ENCODE measurements at regions not wholly inside any gene's neighbourhood (a gene's known extent, or its start where the extent isn't known, plus 50 kb on each side); places are given as distances from the start of the nearest gene placed in this dataset.

DNA sequence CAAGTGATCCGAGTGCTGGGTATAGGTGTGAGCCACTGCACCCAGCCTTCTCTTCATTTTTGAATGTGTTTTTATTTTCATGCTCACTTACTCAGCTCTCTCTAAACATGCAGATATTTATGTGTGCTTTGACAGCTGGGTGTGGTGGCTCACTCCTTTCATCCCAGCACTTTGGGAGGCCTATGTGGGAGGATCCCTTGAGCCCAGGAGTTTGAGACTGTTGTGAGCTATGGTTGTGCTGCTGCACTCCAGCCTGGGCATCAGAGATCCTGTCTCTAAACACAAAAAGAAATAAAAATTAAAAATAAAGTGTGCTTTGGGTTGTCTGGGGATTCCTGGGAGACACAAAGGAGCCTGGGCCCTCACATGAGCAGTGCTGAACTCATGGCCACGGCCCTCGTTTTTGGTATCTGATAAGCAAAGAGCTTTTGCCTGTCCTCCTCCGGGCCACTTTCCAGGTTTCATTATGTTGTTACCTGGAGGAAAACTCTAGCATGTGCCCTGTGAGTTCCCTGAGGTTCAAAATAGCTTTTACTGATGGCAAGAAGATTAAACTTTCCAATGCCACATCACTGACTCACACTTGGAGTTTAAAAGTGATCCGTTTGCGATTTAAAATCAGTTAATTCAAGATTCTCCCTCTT is 78.5 kb downstream of the CD164 start:
- TF ChIP-seq POLR2A (IDR thresholded peaks at IDR 0.05), result no peak
- TF ChIP-seq, protein P1, sequence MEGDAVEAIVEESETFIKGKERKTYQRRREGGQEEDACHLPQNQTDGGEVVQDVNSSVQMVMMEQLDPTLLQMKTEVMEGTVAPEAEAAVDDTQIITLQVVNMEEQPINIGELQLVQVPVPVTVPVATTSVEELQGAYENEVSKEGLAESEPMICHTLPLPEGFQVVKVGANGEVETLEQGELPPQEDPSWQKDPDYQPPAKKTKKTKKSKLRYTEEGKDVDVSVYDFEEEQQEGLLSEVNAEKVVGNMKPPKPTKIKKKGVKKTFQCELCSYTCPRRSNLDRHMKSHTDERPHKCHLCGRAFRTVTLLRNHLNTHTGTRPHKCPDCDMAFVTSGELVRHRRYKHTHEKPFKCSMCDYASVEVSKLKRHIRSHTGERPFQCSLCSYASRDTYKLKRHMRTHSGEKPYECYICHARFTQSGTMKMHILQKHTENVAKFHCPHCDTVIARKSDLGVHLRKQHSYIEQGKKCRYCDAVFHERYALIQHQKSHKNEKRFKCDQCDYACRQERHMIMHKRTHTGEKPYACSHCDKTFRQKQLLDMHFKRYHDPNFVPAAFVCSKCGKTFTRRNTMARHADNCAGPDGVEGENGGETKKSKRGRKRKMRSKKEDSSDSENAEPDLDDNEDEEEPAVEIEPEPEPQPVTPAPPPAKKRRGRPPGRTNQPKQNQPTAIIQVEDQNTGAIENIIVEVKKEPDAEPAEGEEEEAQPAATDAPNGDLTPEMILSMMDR (IDR thresholded peaks at IDR 0.05), result no peak
